HG03097 (cell line): ENCODE measurements at regions not wholly inside any gene's neighbourhood (a gene's known extent, or its start where the extent isn't known, plus 50 kb on each side); places are given as distances from the start of the nearest gene placed in this dataset.

Source experiments
- ATAC-seq: cut with Tn5 transposase; IDR thresholded peaks from one replicate; pipeline ENCODE4 v1.9.1; 2021; ENCODE audit not compliant: unreplicated experiment, low FRiP score

DNA sequence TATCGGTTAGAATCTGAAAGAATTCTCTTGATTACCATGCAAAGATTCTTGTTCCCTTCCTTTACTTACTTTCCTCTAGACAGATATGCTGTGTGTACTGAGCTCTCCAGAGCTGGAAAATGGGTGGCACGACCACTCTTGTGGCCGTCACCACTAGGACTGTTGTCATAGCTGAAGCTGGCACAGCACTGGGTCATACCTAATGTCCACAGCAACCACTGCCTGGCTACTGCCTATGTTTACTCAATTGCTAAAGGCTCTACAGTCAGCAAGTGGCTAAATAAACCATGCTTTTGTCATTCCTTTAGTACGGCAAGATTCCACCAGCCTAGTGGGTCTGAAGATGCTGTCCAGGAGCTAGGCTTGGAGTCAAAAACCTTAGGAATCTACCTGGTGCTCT lies 1643.0 kb downstream of the OTOL1 start:
- ATAC-seq: no peak

DNA sequence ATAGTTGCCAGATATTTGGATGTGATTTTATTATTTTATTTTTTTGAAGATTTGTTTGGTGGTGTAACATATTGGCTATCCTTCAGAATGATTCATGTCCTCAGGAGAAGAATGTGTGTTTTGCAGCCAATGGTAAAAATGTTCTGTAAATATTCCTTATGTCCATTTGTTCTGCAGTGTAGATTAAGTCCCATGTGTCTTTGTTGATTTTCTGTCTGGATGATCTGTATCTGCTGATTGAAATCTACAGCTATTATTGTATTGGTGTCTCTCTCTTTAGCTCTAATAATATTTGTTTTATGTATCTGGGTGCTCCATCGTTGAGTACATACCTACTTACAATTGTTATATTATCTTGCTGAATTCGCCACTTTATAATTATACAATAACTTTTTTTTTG lies 1641.7 kb downstream of the OTOL1 start:
- no peak for ATAC-seq

DNA sequence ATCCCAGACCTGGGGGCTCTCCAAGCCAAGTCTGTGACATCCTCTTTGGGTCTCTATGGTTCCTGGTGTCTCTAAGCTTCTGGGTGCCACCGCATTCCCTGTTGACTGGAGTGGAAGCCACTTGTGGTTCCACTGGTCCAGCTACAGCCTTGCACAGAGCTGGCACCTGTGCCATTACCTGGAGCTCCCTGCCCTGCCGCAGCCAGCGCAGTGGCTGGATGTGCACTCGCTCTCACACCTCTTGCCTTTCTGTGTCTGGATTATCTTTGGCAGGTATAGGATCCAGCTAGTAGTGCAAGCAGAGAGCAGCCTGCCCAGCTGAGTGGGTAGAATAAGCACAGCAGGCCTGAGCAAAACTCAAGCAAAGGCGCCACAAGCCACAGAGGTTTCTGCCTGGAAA lies 1635.5 kb downstream of the OTOL1 start:
- ATAC-seq: no peak

DNA sequence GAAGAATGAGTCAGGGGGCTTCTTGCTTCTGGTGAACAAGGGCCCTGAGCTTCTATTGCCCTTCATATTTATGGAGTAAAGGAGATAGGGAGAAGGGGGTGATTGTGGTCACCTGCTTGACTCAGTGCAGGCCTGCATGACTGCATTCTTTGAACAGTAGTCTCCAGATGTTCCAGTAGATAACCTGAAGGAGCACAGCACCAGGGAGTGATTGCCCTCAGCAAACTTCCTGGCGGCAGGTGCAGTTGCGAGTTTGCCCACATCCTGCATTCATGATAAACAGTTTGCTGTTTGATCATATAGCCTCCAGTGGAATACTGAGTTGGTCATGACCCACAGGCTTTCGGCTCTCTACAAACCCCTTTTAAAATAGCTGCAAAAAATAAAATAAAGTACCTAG lies 1632.7 kb downstream of the OTOL1 start:
- no peak for ATAC-seq

DNA sequence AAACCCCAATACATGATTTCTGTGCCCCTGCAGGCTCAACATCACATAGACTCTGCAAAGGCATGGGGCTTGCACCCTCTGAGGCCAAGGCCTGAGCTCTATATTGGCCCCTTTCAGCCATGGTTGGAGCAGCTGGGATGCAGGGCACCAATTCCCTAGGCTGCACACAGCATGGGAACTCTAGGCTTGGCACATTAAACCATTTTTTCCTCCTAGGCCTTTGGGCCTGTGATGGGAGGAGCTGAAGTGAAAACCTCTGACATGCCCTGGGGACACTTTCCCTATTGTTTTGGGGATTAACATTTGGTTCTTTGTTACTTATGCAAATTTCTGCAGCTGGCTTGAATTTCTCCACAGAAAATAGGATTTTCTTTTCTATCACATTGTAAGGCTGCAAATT lies 1629.5 kb downstream of the OTOL1 start:
- no peak for ATAC-seq
